Sigmoid colon (tissue), 6 donors: ENCODE measurements at regions not wholly inside any gene's neighbourhood (a gene's known extent, or its start where the extent isn't known, plus 50 kb on each side); places are given as distances from the start of the nearest gene placed in this dataset.

Source experiments
- DNase-seq: peaks from one replicate; pipeline ENCODE4 v3.0.0-alpha.2; 2019
- H3K27ac ChIP-seq, 4 donors: fragments of 200-600 bp; sonication (generic); one replicate each; pipeline ENCODE4 v1.5.1; 2016 to 2019; ENCODE audit warnings: mild to moderate bottlenecking in 1 of 4
- H3K27me3 ChIP-seq, 3 donors: fragments of 200-600 bp; sonication (generic); one replicate each; pipeline ENCODE4 v1.5.1; 2019; ENCODE audit warnings: mild to moderate bottlenecking in 1 of 3
- H3K36me3 ChIP-seq, 4 donors: fragments of 200-600 bp; sonication (generic); one replicate each; pipeline ENCODE4 v1.5.1; 2016 to 2019
- H3K4me1 ChIP-seq, 4 donors: fragments of 200-600 bp; sonication (generic); one replicate each; pipeline ENCODE4 v1.5.1; 2017 to 2019
- H3K4me3 ChIP-seq, 4 donors: fragments of 200-600 bp; sonication (generic); one replicate each; pipeline ENCODE4 v1.5.1; 2017 to 2019; ENCODE audit warnings: mild to moderate bottlenecking in 2 of 4, moderate library complexity in 1 of 4
- H3K9me3 ChIP-seq, 4 donors: fragments of 200-600 bp in 3 of 4; sonication (generic) in 3 of 4; one replicate each; pipeline versions ENCODE4 v1.5.1 to v1.6.1; 2013 to 2019
- CTCF ChIP-seq, 4 experiments: fragments of 450-650 bp in 3 of 4; fragments of 200-600 bp in 1 of 4; IDR thresholded peaks; one replicate each; pipeline ENCODE4 v1.5.1; 2016 to 2019; ENCODE audit warnings: antibody characterized with exemption in 4 of 4, mild to moderate bottlenecking in 3 of 4, moderate library complexity in 2 of 4
- EP300 ChIP-seq, 4 donors: sonication (generic); formaldehyde crosslinking; IDR thresholded peaks; one replicate each; pipeline ENCODE4 v1.6.1; 2017; ENCODE audit warnings: antibody characterized with exemption in 4 of 4
- POLR2A ChIP-seq, 2 donors: fragments of 450-650 bp; IDR thresholded peaks; one replicate each; pipeline ENCODE4 v1.6.1; 2016; ENCODE audit warnings: antibody characterized with exemption in 2 of 2, mild to moderate bottlenecking in 2 of 2, moderate library complexity in 2 of 2
- POLR2AphosphoS5 ChIP-seq, 4 donors: sonication (generic); formaldehyde crosslinking; IDR thresholded peaks; one replicate each; pipeline ENCODE4 v1.6.1; 2017; ENCODE audit warnings: antibody characterized with exemption in 4 of 4
- WGBS, 2 donors: extraction: QIAGEN DNeasy Blood & Tissue Kit; methylation state at CpG; one replicate each; pipeline ENCODE4 v1.1.7; 2013; 5-methylcytosine and 5-hydroxymethylcytosine counted together
- intact Hi-C: fragments of 100-400 bp; cut with DNase I; formaldehyde crosslinking; loops from one replicate; pipeline ENCODE4 v1.15.1; 2023
- donor health status: healthy with polysubstance abuse.
- donor health status: healthy.

DNA sequence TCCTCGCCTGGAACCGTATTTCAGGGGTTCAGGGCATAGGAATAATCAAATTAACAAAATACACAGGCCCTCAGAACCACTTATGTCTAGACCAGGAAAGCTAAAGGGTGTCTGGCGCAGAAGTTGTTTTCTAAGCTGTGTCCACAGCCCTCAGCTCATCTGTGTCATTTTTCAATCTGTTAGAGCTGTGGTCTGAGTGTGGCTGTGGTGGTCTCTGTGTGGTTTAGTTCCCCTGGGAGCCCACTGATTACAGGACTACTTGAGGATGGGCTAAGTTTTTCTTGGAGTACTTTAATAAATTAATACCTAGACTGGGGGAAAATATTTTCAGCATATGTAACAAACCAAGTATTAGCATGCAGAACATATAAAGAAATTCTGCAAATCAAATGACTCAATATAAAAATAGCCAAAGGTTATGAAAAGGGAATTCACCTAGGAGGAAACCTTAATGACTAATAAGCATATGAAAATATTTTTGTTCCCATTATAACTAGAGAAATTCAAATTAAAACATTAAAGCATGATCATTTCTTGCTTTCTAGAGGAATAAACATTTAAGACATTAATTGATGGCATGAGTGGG, 186.3 kb downstream of the SATB1 start:
- Histone ChIP-seq H3K4me3 (no peak overlapping the region), H3K27ac (no peak overlapping the region), H3K27me3 (no peaks in the 10 kb centered on the region), H3K36me3 (no peaks in the 10 kb centered on the region), H3K9me3 (no peaks in the 10 kb centered on the region), H3K4me1 (peaks cover 0 to 9% (median 4%) of the 10 kb centered on the region in 4 donors)
- DNase-seq: no peak
- WGBS, 2 donors: 57 to 65% methylated on average over 3 of the region's 3 CpGs
- TF ChIP-seq CTCF (IDR thresholded peaks at IDR 0.05) (no peak), POLR2AphosphoS5 (IDR thresholded peaks at IDR 0.05) (no peak), POLR2A (IDR thresholded peaks at IDR 0.05) (no peak), EP300 (IDR thresholded peaks at IDR 0.05) (no peak)
- intact Hi-C loops: no loop called here

DNA sequence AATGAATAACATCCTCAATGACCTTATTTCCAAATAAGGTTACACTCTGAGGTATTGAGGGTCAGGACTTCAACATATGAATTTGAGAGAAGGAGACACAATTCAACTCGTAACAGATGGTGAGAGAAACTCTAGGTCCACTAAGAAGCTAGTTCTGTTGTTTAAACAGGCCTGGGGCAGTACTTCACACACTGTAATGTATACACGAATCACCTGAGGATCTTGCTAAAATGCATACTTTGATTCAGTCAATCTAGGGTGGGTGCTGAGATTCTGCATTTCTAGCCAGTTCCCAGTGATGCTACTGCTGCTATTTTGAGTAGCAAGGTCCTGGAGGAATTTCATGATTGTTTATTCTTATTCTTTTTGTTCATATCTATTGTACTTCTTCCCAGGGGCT, 186.8 kb downstream of the SATB1 start:
- H3K4me3 ChIP-seq: no peak overlapping the region
- H3K27ac ChIP-seq: no peak overlapping the region
- H3K4me1 ChIP-seq: peaks cover 0 to 9% (median 4%) of the 10 kb centered on the region in 4 donors
- TF ChIP-seq CTCF (IDR thresholded peaks at IDR 0.05) (no peak), POLR2A (IDR thresholded peaks at IDR 0.05) (no peak), POLR2AphosphoS5 (IDR thresholded peaks at IDR 0.05) (no peak), EP300 (IDR thresholded peaks at IDR 0.05) (no peak)
- H3K9me3 ChIP-seq: no peaks in the 10 kb centered on the region
- H3K36me3 ChIP-seq: no peaks in the 10 kb centered on the region
- H3K27me3 ChIP-seq: no peaks in the 10 kb centered on the region
- 66 to 83% methylated on average over 2 of the region's 2 CpGs for WGBS, 2 donors
- intact Hi-C loops: no loop called here
- DNase-seq: no peak

- no peak overlapping the region for H3K4me3 ChIP-seq
- H3K4me1 ChIP-seq: peaks cover 0 to 9% (median 4%) of the 10 kb centered on the region in 4 donors
- intact Hi-C loops: no loop called here
- DNase-seq: no peak
- TF ChIP-seq POLR2AphosphoS5 (IDR thresholded peaks at IDR 0.05) (no peak), POLR2A (IDR thresholded peaks at IDR 0.05) (no peak), CTCF (IDR thresholded peaks at IDR 0.05) (no peak), EP300 (IDR thresholded peaks at IDR 0.05) (no peak)
- 74 to 83% methylated on average over 5 of the region's 5 CpGs for WGBS, 2 donors
- no peaks in the 10 kb centered on the region for H3K9me3 ChIP-seq
- H3K36me3 ChIP-seq: no peaks in the 10 kb centered on the region
- H3K27me3 ChIP-seq: no peaks in the 10 kb centered on the region
- H3K27ac ChIP-seq: no peak overlapping the region
Observed at GRCh38 chr3:18237251-18238005, 187.7 kb downstream of the SATB1 start.

DNA sequence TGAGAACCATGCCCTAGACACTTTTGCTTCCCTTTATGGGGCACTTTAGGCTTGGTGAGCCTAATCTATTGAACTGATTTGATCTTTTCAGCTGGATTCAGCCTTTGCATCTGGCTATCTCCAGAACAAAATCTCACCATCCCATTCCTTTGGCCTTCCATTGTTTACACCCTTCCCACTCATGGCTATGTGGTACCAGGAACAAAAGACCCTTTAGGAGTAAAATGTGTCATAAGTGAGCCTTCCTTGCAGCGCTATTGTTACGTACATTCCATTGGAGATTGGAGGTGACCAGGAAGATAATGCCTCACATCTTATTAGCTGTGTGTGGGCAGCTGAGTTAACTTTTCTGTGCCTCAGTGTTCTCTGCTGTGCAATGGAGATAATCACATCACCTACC, 188.4 kb downstream of the SATB1 start:
- TF ChIP-seq CTCF (IDR thresholded peaks at IDR 0.05): no peak
- no peak for TF ChIP-seq EP300 (IDR thresholded peaks at IDR 0.05)
- TF ChIP-seq POLR2A (IDR thresholded peaks at IDR 0.05): no peak
- TF ChIP-seq POLR2AphosphoS5 (IDR thresholded peaks at IDR 0.05): no peak
- Histone ChIP-seq H3K36me3 (no peaks in the 10 kb centered on the region), H3K27ac (no peak overlapping the region), H3K27me3 (no peaks in the 10 kb centered on the region), H3K4me3 (no peak overlapping the region), H3K9me3 (no peaks in the 10 kb centered on the region), H3K4me1 (peaks cover 0 to 9% (median 4%) of the 10 kb centered on the region in 4 donors)
- DNase-seq: no peak
- WGBS, 2 donors: 95% methylated on average over 2 of the region's 2 CpGs
- intact Hi-C loops: no loop called here
